Testis (tissue), 2 donors: ENCODE measurements at regions not wholly inside any gene's neighbourhood (a gene's known extent, or its start where the extent isn't known, plus 50 kb on each side); places are given as distances from the start of the nearest gene placed in this dataset.

Experiments
- CTCF ChIP-seq, 3 experiments: fragments of 450-650 bp in 2 of 3; fragments of 200-600 bp in 1 of 3; sonication (generic) in 1 of 3; IDR thresholded peaks; one replicate each; pipeline ENCODE4 v1.5.1; 2016 to 2019; ENCODE audit warnings: antibody characterized with exemption in 3 of 3, mild to moderate bottlenecking in 2 of 3, moderate library complexity in 1 of 3
- POLR2A ChIP-seq: fragments of 450-650 bp; IDR thresholded peaks from one replicate; pipeline ENCODE4 v1.6.1; 2017; ENCODE audit warnings: antibody characterized with exemption, mild to moderate bottlenecking, moderate library complexity

DNA sequence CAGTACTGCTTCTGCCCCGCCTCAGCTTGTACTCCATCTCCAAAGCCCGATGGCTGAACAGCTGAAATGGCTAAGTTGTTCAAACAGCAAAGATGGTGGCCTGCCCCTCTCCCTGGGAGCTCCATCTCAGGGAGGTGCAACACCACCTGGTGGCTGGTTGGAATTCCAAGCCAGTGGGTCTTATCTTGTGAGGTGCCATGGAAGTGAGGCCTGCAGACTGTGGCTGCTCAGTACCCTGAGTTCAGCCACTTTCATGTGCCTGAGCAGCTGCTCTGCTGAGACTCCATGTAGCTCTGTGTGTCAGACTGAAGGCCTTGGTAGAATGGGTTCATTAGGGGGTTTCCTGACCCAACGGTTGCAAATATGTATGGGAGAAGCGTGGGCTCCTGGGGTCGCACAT lies 67.3 kb upstream of the SPRY2 start:
- TF ChIP-seq CTCF (IDR thresholded peaks at IDR 0.05) (no peak), POLR2A (no peak)
